Adrenal gland (tissue), 9 donors: ENCODE measurements at regions not wholly inside any gene's neighbourhood (a gene's known extent, or its start where the extent isn't known, plus 50 kb on each side); places are given as distances from the start of the nearest gene placed in this dataset.

Experiments used
- DNase-seq, 7 donors: peaks; one replicate each; pipeline ENCODE4 v3.0.0-alpha.2; 2019 to 2020
- H3K27ac ChIP-seq, 5 donors: fragments of 200-600 bp; sonication (generic) in 4 of 5; 1 replicate in 3 of 5; 2 replicates in 2 of 5; pipeline versions ENCODE4 v1.5.1 to v1.8.0; 2016 to 2020; ENCODE audit warnings: mild to moderate bottlenecking in 1 of 5
- H3K27me3 ChIP-seq: fragments of 200-600 bp; 2 replicates; pipeline ENCODE4 v1.8.0; 2021
- H3K36me3 ChIP-seq, 2 donors: fragments of 200-600 bp; replicated peaks in 1 of 2; 1 replicate in 1 of 2; 2 replicates in 1 of 2; pipeline versions ENCODE4 v1.5.1 to v1.8.0; 2018 to 2022
- H3K4me1 ChIP-seq, 2 donors: fragments of 200-600 bp; replicated peaks in 1 of 2; 1 replicate in 1 of 2; 2 replicates in 1 of 2; pipeline versions ENCODE4 v1.5.1 to v1.8.0; 2018 to 2021
- H3K4me3 ChIP-seq, 4 donors: fragments of 200-600 bp; sonication (generic) in 3 of 4; one replicate each; pipeline ENCODE4 v1.5.1; 2016 to 2018
- H3K9me3 ChIP-seq, 3 donors: fragments of 200-600 bp; sonication (generic) in 1 of 3; replicated peaks in 1 of 3; 1 replicate in 2 of 3; 2 replicates in 1 of 3; pipeline versions ENCODE4 v1.5.1 to v1.8.0; 2016 to 2021
- CTCF ChIP-seq, 6 experiments: fragments of 450-650 bp in 4 of 6; fragments of 200-600 bp in 2 of 6; sonication (generic) in 1 of 6; IDR thresholded peaks; 1 replicate in 5 of 6; 2 replicates in 1 of 6; pipeline versions ENCODE4 v1.5.1 to v1.8.0; 2016 to 2021; ENCODE audit warnings: antibody characterized with exemption in 6 of 6, mild to moderate bottlenecking in 2 of 6, moderate library complexity in 1 of 6
- POLR2A ChIP-seq, 2 donors: fragments of 450-650 bp; IDR thresholded peaks; one replicate each; pipeline ENCODE4 v1.6.1; 2017; ENCODE audit warnings: antibody characterized with exemption in 2 of 2, mild to moderate bottlenecking in 2 of 2, moderate library complexity in 1 of 2
- WGBS, 4 donors: extraction: QIAGEN DNeasy Blood & Tissue Kit in 2 of 4; methylation state at CpG; one replicate each; pipeline versions ENCODE4 v1.1.5 to v1.1.7; 2013 to 2017; 5-methylcytosine and 5-hydroxymethylcytosine counted together
- intact Hi-C, 2 donors: fragments of 100-400 bp; cut with DNase I; formaldehyde crosslinking; loops; one replicate each; pipeline versions ENCODE4 v1.14.1 to v1.15.0; 2022 to 2023
- donor health status: healthy with polysubstance abuse.
- donor health status: Bipolar disorder and iron deficiency.
- donor health status: DM: yes; HTN: yes; CAD: no.
- donor health status: DM: no; HTN: no; CAD: no.
- donor health status: DM: no; HTN: no; CAD: no.

- no peak for TF ChIP-seq POLR2A (IDR thresholded peaks at IDR 0.05)
- TF ChIP-seq CTCF (IDR thresholded peaks at IDR 0.05) = no peak
- Histone ChIP-seq H3K9me3 (no peaks in the 10 kb centered on the region), H3K27me3 (no peaks in the 10 kb centered on the region), H3K4me3 (no peak overlapping the region), H3K36me3 (no peaks in the 10 kb centered on the region), H3K4me1 (no peaks in the 10 kb centered on the region), H3K27ac (no peak overlapping the region)
- intact Hi-C loops = no loop called here
- no peak for DNase-seq
- 77 to 94% (median 89%) methylated on average over 4 of the region's 4 CpGs for WGBS, 4 donors
These were observed 1055.1 kb upstream of the PCDH10 start for GRCh38 chr4:132094017-132094416.

- Histone ChIP-seq H3K4me3 (no peak overlapping the region), H3K36me3 (no peaks in the 10 kb centered on the region), H3K27ac (no peak overlapping the region), H3K4me1 (no peaks in the 10 kb centered on the region), H3K27me3 (no peaks in the 10 kb centered on the region), H3K9me3 (no peaks in the 10 kb centered on the region)
- DNase-seq = no peak
- TF ChIP-seq POLR2A (IDR thresholded peaks at IDR 0.05) = no peak
- no peak for TF ChIP-seq CTCF (IDR thresholded peaks at IDR 0.05)
- intact Hi-C loops = no loop called here
These were observed 1052.1 kb upstream of the PCDH10 start for GRCh38 chr4:132097041-132097440.

GRCh38 chr4:132101526-132101925 is 1047.6 kb upstream of the PCDH10 start:
- DNase-seq = no peak
- intact Hi-C loops = no loop called here
- no peak for TF ChIP-seq POLR2A (IDR thresholded peaks at IDR 0.05)
- TF ChIP-seq CTCF (IDR thresholded peaks at IDR 0.05) = no peak
- Histone ChIP-seq H3K4me3 (no peak overlapping the region), H3K36me3 (no peaks in the 10 kb centered on the region), H3K27me3 (no peaks in the 10 kb centered on the region), H3K27ac (no peak overlapping the region), H3K4me1 (no peaks in the 10 kb centered on the region), H3K9me3 (peaks cover 0 to 8% (median 0%) of the 10 kb centered on the region in 3 donors)
- 75 to 95% (median 82%) methylated on average over 1 of the region's 1 CpG for WGBS, 4 donors

- Histone ChIP-seq H3K27me3 (no peaks in the 10 kb centered on the region), H3K9me3 (peaks cover 0 to 8% (median 0%) of the 10 kb centered on the region in 3 donors), H3K4me3 (no peak overlapping the region), H3K27ac (no peak overlapping the region), H3K36me3 (no peaks in the 10 kb centered on the region), H3K4me1 (no peaks in the 10 kb centered on the region)
- no peak for TF ChIP-seq POLR2A (IDR thresholded peaks at IDR 0.05)
- TF ChIP-seq CTCF (IDR thresholded peaks at IDR 0.05) = no peak
- intact Hi-C loops = no loop called here
- no peak for DNase-seq
These were observed 1040.3 kb upstream of the PCDH10 start for GRCh38 chr4:132108784-132109183.
